Thyroid gland (tissue), 4 donors: ENCODE measurements at regions not wholly inside any gene's neighbourhood (a gene's known extent, or its start where the extent isn't known, plus 50 kb on each side); places are given as distances from the start of the nearest gene placed in this dataset.

ENCODE experiments used
- DNase-seq, 2 donors: peaks; one replicate each; pipeline ENCODE4 v3.0.0-alpha.2; 2019
- H3K27ac ChIP-seq, 3 donors: fragments of 200-600 bp; sonication (generic); 1 replicate in 2 of 3; 2 replicates in 1 of 3; pipeline ENCODE4 v1.5.1; 2016 to 2019; ENCODE audit warnings: mild to moderate bottlenecking in 1 of 3, moderate library complexity in 1 of 3
- H3K27me3 ChIP-seq: fragments of 200-600 bp; sonication (generic); one replicate; pipeline ENCODE4 v1.5.1; 2019
- H3K36me3 ChIP-seq, 2 donors: fragments of 200-600 bp; sonication (generic); one replicate each; pipeline ENCODE4 v1.5.1; 2016 to 2019
- H3K4me1 ChIP-seq, 2 donors: fragments of 200-600 bp; sonication (generic); one replicate each; pipeline ENCODE4 v1.5.1; 2017 to 2019
- H3K4me3 ChIP-seq, 3 donors: fragments of 200-600 bp; sonication (generic); replicated peaks in 1 of 3; 1 replicate in 2 of 3; 2 replicates in 1 of 3; pipeline ENCODE4 v1.5.1; 2016; ENCODE audit warnings: mild to moderate bottlenecking in 1 of 3
- H3K9me3 ChIP-seq: fragments of 200-600 bp; sonication (generic); one replicate; pipeline ENCODE4 v1.5.1; 2017
- CTCF ChIP-seq, 6 experiments: fragments of 200-600 bp in 3 of 6; fragments of 450-650 bp in 3 of 6; sonication (generic) in 3 of 6; IDR thresholded peaks; one replicate each; pipeline ENCODE4 v1.5.1; 2016 to 2019; ENCODE audit warnings: antibody characterized with exemption in 6 of 6, mild to moderate bottlenecking in 2 of 6, inconsistent platforms in 1 of 6, moderate library complexity in 1 of 6
- POLR2A ChIP-seq, 2 donors: fragments of 450-650 bp; IDR thresholded peaks; one replicate each; pipeline ENCODE4 v1.6.1; 2017; ENCODE audit warnings: antibody characterized with exemption in 2 of 2, mild to moderate bottlenecking in 2 of 2, moderate library complexity in 1 of 2
- WGBS, 2 donors: methylation state at CpG; one replicate each; pipeline ENCODE4 v1.1.5; 2017; 5-methylcytosine and 5-hydroxymethylcytosine counted together
- intact Hi-C: fragments of 100-400 bp; cut with DNase I; formaldehyde crosslinking; loops from one replicate; pipeline ENCODE4 v1.15.1; 2023

GRCh38 chr12:20188930-20189653 is 179.2 kb upstream of the PDE3A start:
- Histone ChIP-seq H3K27me3 (no peaks in the 10 kb centered on the region), H3K4me1 (no peaks in the 10 kb centered on the region), H3K36me3 (no peaks in the 10 kb centered on the region), H3K9me3 (no peaks in the 10 kb centered on the region), H3K27ac (no peak overlapping the region), H3K4me3 (no peak overlapping the region)
- no peak for TF ChIP-seq CTCF (IDR thresholded peaks at IDR 0.05)
- no peak for TF ChIP-seq POLR2A (IDR thresholded peaks at IDR 0.05)
- DNase-seq = no peak
- 59 to 64% methylated on average over 5 of the region's 5 CpGs for WGBS, 2 donors
- intact Hi-C loops = no loop called here

GRCh38 chr12:20189767-20190166 is 178.6 kb upstream of the PDE3A start:
- 76 to 85% methylated on average over 2 of the region's 2 CpGs for WGBS, 2 donors
- TF ChIP-seq POLR2A (IDR thresholded peaks at IDR 0.05) = no peak
- TF ChIP-seq CTCF (IDR thresholded peaks at IDR 0.05) = no peak

GRCh38 chr12:20194171-20194570 is 174.2 kb upstream of the PDE3A start:
- H3K4me1 ChIP-seq = no peaks in the 10 kb centered on the region
- H3K27me3 ChIP-seq = no peaks in the 10 kb centered on the region
- no peaks in the 10 kb centered on the region for H3K9me3 ChIP-seq
- WGBS, 2 donors = 48 to 65% methylated on average over 4 of the region's 4 CpGs
- no peak overlapping the region for H3K4me3 ChIP-seq
- no peak for DNase-seq
- TF ChIP-seq CTCF (IDR thresholded peaks at IDR 0.05) = peak in 2 of 6 experiments; percentile 11 to 13
- no peak for TF ChIP-seq POLR2A (IDR thresholded peaks at IDR 0.05)
- no peaks in the 10 kb centered on the region for H3K36me3 ChIP-seq
- H3K27ac ChIP-seq = no peak overlapping the region
- intact Hi-C loops = no loop called here

More at GRCh38 chr12:20189767-20190166, 178.6 kb upstream of the PDE3A start:
- intact Hi-C loops = no loop called here
- H3K27me3 ChIP-seq = no peaks in the 10 kb centered on the region
- no peak overlapping the region for H3K27ac ChIP-seq
- H3K4me1 ChIP-seq = no peaks in the 10 kb centered on the region
- H3K4me3 ChIP-seq = no peak overlapping the region
- no peaks in the 10 kb centered on the region for H3K9me3 ChIP-seq
- no peaks in the 10 kb centered on the region for H3K36me3 ChIP-seq
- DNase-seq = no peak

GRCh38 chr12:20196767-20197166 is 171.6 kb upstream of the PDE3A start:
- no peaks in the 10 kb centered on the region for H3K27me3 ChIP-seq
- no peaks in the 10 kb centered on the region for H3K36me3 ChIP-seq
- no peak overlapping the region for H3K4me3 ChIP-seq
- H3K9me3 ChIP-seq = no peaks in the 10 kb centered on the region
- H3K27ac ChIP-seq = no peak overlapping the region
- H3K4me1 ChIP-seq = no peaks in the 10 kb centered on the region
- TF ChIP-seq POLR2A (IDR thresholded peaks at IDR 0.05) (no peak), CTCF (IDR thresholded peaks at IDR 0.05) (no peak)
- intact Hi-C loops = no loop called here
- WGBS, 2 donors = 85 to 89% methylated on average over 4 of the region's 4 CpGs
- no peak for DNase-seq

GRCh38 chr12:20197411-20197810 is 170.9 kb upstream of the PDE3A start:
- H3K27me3 ChIP-seq = no peaks in the 10 kb centered on the region
- H3K27ac ChIP-seq = no peak overlapping the region
- no peaks in the 10 kb centered on the region for H3K4me1 ChIP-seq
- TF ChIP-seq POLR2A (IDR thresholded peaks at IDR 0.05) (no peak), CTCF (IDR thresholded peaks at IDR 0.05) (no peak)
- no peak for DNase-seq
- H3K4me3 ChIP-seq = no peak overlapping the region
- no peaks in the 10 kb centered on the region for H3K9me3 ChIP-seq
- H3K36me3 ChIP-seq = no peaks in the 10 kb centered on the region
- intact Hi-C loops = no loop called here
